RKO (cell line): ENCODE measurements at regions not wholly inside any gene's neighbourhood (a gene's known extent, or its start where the extent isn't known, plus 50 kb on each side); places are given as distances from the start of the nearest gene placed in this dataset.
"Not testable (repeated sequence)": the region's sequence is repeated elsewhere in the genome, so short reads cannot be mapped to it uniquely, and the experiment has no call there.

ENCODE experiments used
- DNase-seq: peaks from one replicate; pipeline ENCODE4 v3.0.0-alpha.2; 2016; ENCODE audit warnings: low spot score

- DNase-seq: not testable (repeated sequence)
Measured at GRCh38 chr21:9764294-9764693, 757.1 kb upstream of the TPTE start.

GRCh38 chr21:9765538-9765937, 755.8 kb upstream of the TPTE start:
- not testable (repeated sequence) for DNase-seq

GRCh38 chr21:9766890-9767591, 754.3 kb upstream of the TPTE start:
- DNase-seq: not testable (repeated sequence)

GRCh38 chr21:9767592-9768375, 753.6 kb upstream of the TPTE start:
- no peak for DNase-seq

GRCh38 chr21:9768376-9769130, 752.8 kb upstream of the TPTE start:
- not testable (repeated sequence) for DNase-seq

- not testable (repeated sequence) for DNase-seq
Measured at GRCh38 chr21:9769131-9769498, 752.3 kb upstream of the TPTE start.

- DNase-seq: not testable (repeated sequence)
Measured at GRCh38 chr21:9769718-9770690, 751.4 kb upstream of the TPTE start.

- not testable (repeated sequence) for DNase-seq
Measured at GRCh38 chr21:9771466-9772347, 749.7 kb upstream of the TPTE start.

GRCh38 chr21:9772348-9772672, 749.1 kb upstream of the TPTE start:
- DNase-seq: no peak

GRCh38 chr21:9772877-9773420, 748.4 kb upstream of the TPTE start:
- DNase-seq: not testable (repeated sequence)

GRCh38 chr21:9774347-9774746, 747.0 kb upstream of the TPTE start:
- no peak for DNase-seq

- DNase-seq: not testable (repeated sequence)
Measured at GRCh38 chr21:9774901-9775593, 746.3 kb upstream of the TPTE start.

GRCh38 chr21:9775877-9776276, 745.5 kb upstream of the TPTE start:
- not testable (repeated sequence) for DNase-seq

GRCh38 chr21:9776286-9777020, 744.9 kb upstream of the TPTE start:
- DNase-seq: not testable (repeated sequence)

- DNase-seq: not testable (repeated sequence)
Measured at GRCh38 chr21:9778541-9778940, 742.8 kb upstream of the TPTE start.

- no peak for DNase-seq
Measured at GRCh38 chr21:9780441-9780937, 740.9 kb upstream of the TPTE start.

GRCh38 chr21:9783587-9783986, 737.8 kb upstream of the TPTE start:
- not testable (repeated sequence) for DNase-seq

GRCh38 chr21:9784201-9784600, 737.2 kb upstream of the TPTE start:
- DNase-seq: not testable (repeated sequence)

- DNase-seq: not testable (repeated sequence)
Measured at GRCh38 chr21:9786092-9786491, 735.3 kb upstream of the TPTE start.
